ENCODE measurements at regions not wholly inside any gene's neighbourhood (a gene's known extent, or its start where the extent isn't known, plus 50 kb on each side); places are given as distances from the start of the nearest gene placed in this dataset.

DNA sequence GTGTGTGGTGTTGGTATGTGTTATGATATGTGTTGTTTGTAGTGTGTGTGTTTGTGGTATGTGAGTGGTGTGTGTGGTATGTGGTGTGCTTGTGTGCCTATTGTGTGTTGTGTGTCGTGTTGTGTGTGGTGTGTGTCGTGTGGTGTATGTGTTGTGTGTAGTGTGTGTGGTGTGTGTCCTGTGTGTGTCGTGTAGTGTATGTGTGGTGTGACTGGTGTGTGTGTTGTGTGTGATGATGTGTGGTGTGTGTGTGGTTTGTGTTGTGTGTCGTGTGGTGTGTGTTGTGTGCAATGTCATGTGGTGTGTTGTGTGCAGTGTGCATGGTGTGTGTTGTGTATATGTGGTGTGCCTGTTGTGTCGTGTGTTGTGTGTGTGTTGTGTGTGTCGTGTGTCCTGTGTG is 144.6 kb downstream of the DNAJB6 start:
- TF ChIP-seq, protein P1, sequence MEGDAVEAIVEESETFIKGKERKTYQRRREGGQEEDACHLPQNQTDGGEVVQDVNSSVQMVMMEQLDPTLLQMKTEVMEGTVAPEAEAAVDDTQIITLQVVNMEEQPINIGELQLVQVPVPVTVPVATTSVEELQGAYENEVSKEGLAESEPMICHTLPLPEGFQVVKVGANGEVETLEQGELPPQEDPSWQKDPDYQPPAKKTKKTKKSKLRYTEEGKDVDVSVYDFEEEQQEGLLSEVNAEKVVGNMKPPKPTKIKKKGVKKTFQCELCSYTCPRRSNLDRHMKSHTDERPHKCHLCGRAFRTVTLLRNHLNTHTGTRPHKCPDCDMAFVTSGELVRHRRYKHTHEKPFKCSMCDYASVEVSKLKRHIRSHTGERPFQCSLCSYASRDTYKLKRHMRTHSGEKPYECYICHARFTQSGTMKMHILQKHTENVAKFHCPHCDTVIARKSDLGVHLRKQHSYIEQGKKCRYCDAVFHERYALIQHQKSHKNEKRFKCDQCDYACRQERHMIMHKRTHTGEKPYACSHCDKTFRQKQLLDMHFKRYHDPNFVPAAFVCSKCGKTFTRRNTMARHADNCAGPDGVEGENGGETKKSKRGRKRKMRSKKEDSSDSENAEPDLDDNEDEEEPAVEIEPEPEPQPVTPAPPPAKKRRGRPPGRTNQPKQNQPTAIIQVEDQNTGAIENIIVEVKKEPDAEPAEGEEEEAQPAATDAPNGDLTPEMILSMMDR (IDR thresholded peaks at IDR 0.05), result no peak
- no peak for TF ChIP-seq POLR2A (IDR thresholded peaks at IDR 0.05)
- TF ChIP-seq POLR2AphosphoS5 (IDR thresholded peaks at IDR 0.05), result no peak
- TF ChIP-seq EP300 (IDR thresholded peaks at IDR 0.05), result no peak

Measured in gastroesophageal sphincter (tissue), 3 donors.